Upper lobe of left lung (tissue), 6 donors: ENCODE measurements at regions not wholly inside any gene's neighbourhood (a gene's known extent, or its start where the extent isn't known, plus 50 kb on each side); places are given as distances from the start of the nearest gene placed in this dataset.

Source experiments
- ATAC-seq, 2 donors: fragments of 200-7000 bp; cut with Tn5 transposase; one replicate each; pipeline ENCODE4 v1.9.1; 2022; ENCODE audit warnings: mild to moderate bottlenecking in 2 of 2, moderate library complexity in 2 of 2; ENCODE audit not compliant: low FRiP score in 2 of 2
- DNase-seq, 2 donors: peaks; one replicate each; pipeline ENCODE4 v3.0.0-alpha.2; 2019 to 2020
- H3K27ac ChIP-seq, 4 donors: fragments of 200-600 bp; sonication (generic); one replicate each; pipeline ENCODE4 v1.5.1; 2016 to 2019
- H3K27me3 ChIP-seq, 4 donors: fragments of 200-600 bp; sonication (generic); one replicate each; pipeline ENCODE4 v1.5.1; 2017 to 2019
- H3K36me3 ChIP-seq, 4 donors: fragments of 200-600 bp; sonication (generic); one replicate each; pipeline ENCODE4 v1.5.1; 2016 to 2019
- H3K4me1 ChIP-seq, 4 donors: fragments of 200-600 bp; sonication (generic); one replicate each; pipeline ENCODE4 v1.5.1; 2018 to 2019
- H3K4me3 ChIP-seq, 4 donors: fragments of 200-600 bp; sonication (generic); one replicate each; pipeline ENCODE4 v1.5.1; 2017 to 2019; ENCODE audit warnings: mild to moderate bottlenecking in 2 of 4, moderate library complexity in 1 of 4
- H3K9me3 ChIP-seq, 4 donors: fragments of 200-600 bp; sonication (generic); one replicate each; pipeline ENCODE4 v1.5.1; 2018 to 2019
- EP300 ChIP-seq, 4 donors: sonication (generic); formaldehyde crosslinking; IDR thresholded peaks; one replicate each; pipeline ENCODE4 v1.5.1; 2017; ENCODE audit warnings: antibody characterized with exemption in 4 of 4, control low read depth in 2 of 4
- POLR2A ChIP-seq, 4 donors: fragments of 450-650 bp; IDR thresholded peaks; one replicate each; pipeline ENCODE4 v1.5.1; 2016 to 2017; ENCODE audit warnings: antibody characterized with exemption in 4 of 4, mild to moderate bottlenecking in 2 of 4
- POLR2AphosphoS5 ChIP-seq, 2 donors: sonication (generic); formaldehyde crosslinking; IDR thresholded peaks; one replicate each; pipeline ENCODE4 v1.5.1; 2017; ENCODE audit warnings: antibody characterized with exemption in 2 of 2
- WGBS, 2 donors: methylation state at CpG; one replicate each; pipeline ENCODE4 v1.1.5; 2017 to 2018; 5-methylcytosine and 5-hydroxymethylcytosine counted together
- TF ChIP-seq, protein P1 (sequence below), 6 experiments: fragments of 450-650 bp in 4 of 6; fragments of 200-600 bp in 2 of 6; sonication (generic) in 2 of 6; IDR thresholded peaks; one replicate each; pipeline ENCODE4 v1.5.1; 2016 to 2019; ENCODE audit warnings: antibody characterized with exemption in 6 of 6
- donor health status: DM: no; HTN: no; CAD: no; lungs with moderate emphysema.
- donor health status: DM: no; HTN: yes; CAD: no; lungs with severe emphysema.

DNA sequence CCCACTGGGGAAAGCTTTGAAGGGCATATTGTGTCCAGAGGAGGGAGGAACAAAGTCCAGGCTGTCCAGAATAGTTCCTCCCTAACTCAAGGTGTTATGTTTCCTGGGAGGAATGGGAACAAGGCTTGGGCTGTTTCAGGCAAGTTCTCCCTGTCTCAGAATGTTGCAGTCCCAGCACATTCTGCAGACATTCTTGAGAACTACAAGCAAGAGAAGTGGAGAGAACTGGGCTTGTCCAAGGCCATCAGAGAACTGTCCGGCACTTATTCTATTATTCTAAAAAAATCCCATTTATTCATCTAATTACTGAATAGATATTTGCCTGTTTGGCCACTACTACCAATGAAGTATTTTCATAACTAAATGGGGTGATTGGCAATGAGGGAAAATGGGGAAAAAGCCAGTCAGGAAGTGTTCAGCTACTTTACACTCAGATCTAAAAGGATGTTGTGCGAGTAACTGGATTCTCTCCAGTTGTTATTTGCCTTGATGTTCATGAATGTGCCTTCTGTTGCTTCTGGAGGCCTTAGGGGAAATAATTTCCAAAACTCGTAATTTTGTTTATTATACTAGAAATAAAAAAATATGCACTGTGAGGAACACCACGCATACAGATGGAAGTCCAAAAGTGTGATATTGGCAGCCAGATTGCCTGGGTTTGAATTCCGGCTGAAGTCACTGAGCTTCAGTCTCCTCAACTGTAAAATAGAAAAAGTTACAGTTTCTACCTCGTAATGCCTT lies 300.1 kb upstream of the RND3 start:
- DNase-seq, result no peak
- Histone ChIP-seq H3K9me3 (peaks cover 0 to 6% (median 0%) of the 10 kb centered on the region in 4 donors), H3K4me1 (no peaks in the 10 kb centered on the region), H3K36me3 (no peaks in the 10 kb centered on the region), H3K27me3 (no peaks in the 10 kb centered on the region), H3K27ac (no peak overlapping the region), H3K4me3 (no peak overlapping the region)
- 75 to 76% methylated on average over 6 of the region's 6 CpGs for WGBS, 2 donors
- ATAC-seq, result no peak
- TF ChIP-seq POLR2A (IDR thresholded peaks at IDR 0.05) (no peak), EP300 (IDR thresholded peaks at IDR 0.05) (no peak), POLR2AphosphoS5 (IDR thresholded peaks at IDR 0.05) (no peak)
- TF ChIP-seq, protein P1, sequence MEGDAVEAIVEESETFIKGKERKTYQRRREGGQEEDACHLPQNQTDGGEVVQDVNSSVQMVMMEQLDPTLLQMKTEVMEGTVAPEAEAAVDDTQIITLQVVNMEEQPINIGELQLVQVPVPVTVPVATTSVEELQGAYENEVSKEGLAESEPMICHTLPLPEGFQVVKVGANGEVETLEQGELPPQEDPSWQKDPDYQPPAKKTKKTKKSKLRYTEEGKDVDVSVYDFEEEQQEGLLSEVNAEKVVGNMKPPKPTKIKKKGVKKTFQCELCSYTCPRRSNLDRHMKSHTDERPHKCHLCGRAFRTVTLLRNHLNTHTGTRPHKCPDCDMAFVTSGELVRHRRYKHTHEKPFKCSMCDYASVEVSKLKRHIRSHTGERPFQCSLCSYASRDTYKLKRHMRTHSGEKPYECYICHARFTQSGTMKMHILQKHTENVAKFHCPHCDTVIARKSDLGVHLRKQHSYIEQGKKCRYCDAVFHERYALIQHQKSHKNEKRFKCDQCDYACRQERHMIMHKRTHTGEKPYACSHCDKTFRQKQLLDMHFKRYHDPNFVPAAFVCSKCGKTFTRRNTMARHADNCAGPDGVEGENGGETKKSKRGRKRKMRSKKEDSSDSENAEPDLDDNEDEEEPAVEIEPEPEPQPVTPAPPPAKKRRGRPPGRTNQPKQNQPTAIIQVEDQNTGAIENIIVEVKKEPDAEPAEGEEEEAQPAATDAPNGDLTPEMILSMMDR (IDR thresholded peaks at IDR 0.05), result no peak

DNA sequence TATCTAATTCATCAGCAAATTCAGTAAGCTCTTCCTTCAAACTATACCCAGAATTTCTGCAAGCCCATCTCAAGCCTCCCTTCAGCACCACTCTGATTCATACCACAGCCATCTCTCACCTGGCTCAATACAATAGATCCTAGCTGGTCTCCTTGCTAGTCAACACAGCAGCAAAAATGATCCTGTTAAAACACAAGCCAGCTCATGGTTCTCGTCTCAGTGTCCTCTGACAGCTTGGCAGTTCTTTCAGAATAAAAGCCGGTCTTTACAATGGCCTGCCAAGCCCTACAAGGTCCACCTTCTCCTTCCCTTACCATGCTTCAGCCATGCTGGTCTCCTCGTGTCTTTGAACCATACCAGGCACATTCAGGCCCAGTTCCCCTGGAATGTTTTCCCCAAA lies 296.9 kb upstream of the RND3 start:
- no peaks in the 10 kb centered on the region for H3K4me1 ChIP-seq
- ATAC-seq (no peak), DNase-seq (no peak)
- no peaks in the 10 kb centered on the region for H3K27me3 ChIP-seq
- TF ChIP-seq, protein P1 (IDR thresholded peaks at IDR 0.05), result no peak
- TF ChIP-seq POLR2A (IDR thresholded peaks at IDR 0.05) (no peak), POLR2AphosphoS5 (IDR thresholded peaks at IDR 0.05) (no peak), EP300 (IDR thresholded peaks at IDR 0.05) (no peak)
- no peaks in the 10 kb centered on the region for H3K9me3 ChIP-seq
- no peaks in the 10 kb centered on the region for H3K36me3 ChIP-seq
- no peak overlapping the region for H3K4me3 ChIP-seq
- no peak overlapping the region for H3K27ac ChIP-seq
- WGBS, 2 donors, result 80 to 86% methylated on average over 3 of the region's 3 CpGs

DNA sequence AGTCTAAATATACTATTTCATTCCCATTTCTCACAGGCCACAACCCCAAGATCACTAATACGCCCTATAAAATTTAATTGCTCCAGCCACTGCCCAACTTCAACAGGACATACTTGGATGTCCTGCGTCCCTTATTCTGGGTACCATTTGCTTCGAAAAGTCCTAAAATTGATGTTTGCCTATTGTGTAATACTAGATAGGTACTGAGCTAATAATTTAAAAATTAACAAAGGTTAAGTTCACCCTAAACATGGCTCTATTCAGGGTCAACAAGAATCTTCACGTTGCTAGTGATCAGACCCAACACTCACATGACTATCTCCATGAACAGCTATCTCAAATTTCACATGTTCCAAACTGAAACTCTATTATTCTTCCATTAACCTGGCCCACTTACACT lies 296.4 kb upstream of the RND3 start:
- ATAC-seq (no peak), DNase-seq (no peak)
- no peaks in the 10 kb centered on the region for H3K9me3 ChIP-seq
- H3K27ac ChIP-seq, result no peak overlapping the region
- H3K36me3 ChIP-seq, result no peaks in the 10 kb centered on the region
- no peak for TF ChIP-seq POLR2A (IDR thresholded peaks at IDR 0.05)
- TF ChIP-seq, protein P1 (IDR thresholded peaks at IDR 0.05), result no peak
- no peak for TF ChIP-seq EP300 (IDR thresholded peaks at IDR 0.05)
- no peak for TF ChIP-seq POLR2AphosphoS5 (IDR thresholded peaks at IDR 0.05)
- H3K27me3 ChIP-seq, result no peaks in the 10 kb centered on the region
- no peak overlapping the region for H3K4me3 ChIP-seq
- no peaks in the 10 kb centered on the region for H3K4me1 ChIP-seq
- WGBS, 2 donors, result 83 to 84% methylated on average over 4 of the region's 4 CpGs

DNA sequence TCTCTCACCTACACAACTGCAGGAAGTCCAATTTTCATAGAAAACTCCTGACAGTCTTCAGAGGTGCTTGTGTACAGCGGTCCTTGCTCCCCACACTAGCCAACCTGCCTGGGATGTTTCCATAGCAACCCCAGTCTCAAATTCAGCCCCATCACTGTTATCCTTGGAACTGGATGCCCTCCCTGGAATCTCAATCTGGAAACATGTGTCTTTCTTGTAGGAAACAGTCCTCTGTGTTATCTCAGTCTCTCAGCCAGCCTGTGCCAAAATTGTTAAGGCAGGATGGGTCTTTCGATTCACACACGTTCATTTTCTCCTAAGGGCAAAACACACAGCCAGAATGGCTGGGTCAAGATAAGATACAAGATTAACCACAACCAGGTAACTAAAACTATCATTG lies 295.5 kb upstream of the RND3 start:
- ATAC-seq (no peak), DNase-seq (no peak)
- TF ChIP-seq POLR2A (IDR thresholded peaks at IDR 0.05) (no peak), POLR2AphosphoS5 (IDR thresholded peaks at IDR 0.05) (no peak), EP300 (IDR thresholded peaks at IDR 0.05) (no peak)
- TF ChIP-seq, protein P1 (IDR thresholded peaks at IDR 0.05), result no peak
- no peak overlapping the region for H3K27ac ChIP-seq
- H3K9me3 ChIP-seq, result no peaks in the 10 kb centered on the region
- 83 to 86% methylated on average over 3 of the region's 3 CpGs for WGBS, 2 donors
- no peaks in the 10 kb centered on the region for H3K27me3 ChIP-seq
- no peak overlapping the region for H3K4me3 ChIP-seq
- no peaks in the 10 kb centered on the region for H3K36me3 ChIP-seq
- H3K4me1 ChIP-seq, result no peaks in the 10 kb centered on the region

DNA sequence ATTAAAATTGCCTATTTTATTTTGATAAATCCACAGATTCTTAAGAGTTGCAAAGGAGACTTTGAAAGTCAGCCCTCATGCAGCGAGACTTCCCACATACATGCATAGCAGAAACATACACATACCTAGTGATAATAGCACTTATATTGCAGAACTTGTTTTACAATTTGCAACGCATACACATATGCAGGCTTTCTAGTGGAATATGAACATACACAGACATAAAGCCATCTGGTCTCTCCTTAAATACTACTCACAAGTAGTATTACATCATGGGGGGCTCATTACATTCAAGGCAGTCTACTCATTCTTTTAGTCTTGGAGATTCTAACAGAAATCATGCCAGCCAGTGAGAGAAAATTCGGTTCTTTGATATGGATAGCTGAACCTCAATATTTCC lies 295.1 kb upstream of the RND3 start:
- Histone ChIP-seq H3K27ac (no peak overlapping the region), H3K4me3 (no peak overlapping the region), H3K36me3 (no peaks in the 10 kb centered on the region), H3K27me3 (no peaks in the 10 kb centered on the region), H3K9me3 (no peaks in the 10 kb centered on the region), H3K4me1 (no peaks in the 10 kb centered on the region)
- 92 to 93% methylated on average over 3 of the region's 3 CpGs for WGBS, 2 donors
- DNase-seq (no peak), ATAC-seq (no peak)
- TF ChIP-seq POLR2A (IDR thresholded peaks at IDR 0.05) (no peak), POLR2AphosphoS5 (IDR thresholded peaks at IDR 0.05) (no peak), EP300 (IDR thresholded peaks at IDR 0.05) (no peak)
- TF ChIP-seq, protein P1 (IDR thresholded peaks at IDR 0.05), result no peak
